ENCODE measurements at regions not wholly inside any gene's neighbourhood (a gene's known extent, or its start where the extent isn't known, plus 50 kb on each side); places are given as distances from the start of the nearest gene placed in this dataset.
"Not testable (repeated sequence)": the region's sequence is repeated elsewhere in the genome, so short reads cannot be mapped to it uniquely, and the experiment has no call there.

DNA sequence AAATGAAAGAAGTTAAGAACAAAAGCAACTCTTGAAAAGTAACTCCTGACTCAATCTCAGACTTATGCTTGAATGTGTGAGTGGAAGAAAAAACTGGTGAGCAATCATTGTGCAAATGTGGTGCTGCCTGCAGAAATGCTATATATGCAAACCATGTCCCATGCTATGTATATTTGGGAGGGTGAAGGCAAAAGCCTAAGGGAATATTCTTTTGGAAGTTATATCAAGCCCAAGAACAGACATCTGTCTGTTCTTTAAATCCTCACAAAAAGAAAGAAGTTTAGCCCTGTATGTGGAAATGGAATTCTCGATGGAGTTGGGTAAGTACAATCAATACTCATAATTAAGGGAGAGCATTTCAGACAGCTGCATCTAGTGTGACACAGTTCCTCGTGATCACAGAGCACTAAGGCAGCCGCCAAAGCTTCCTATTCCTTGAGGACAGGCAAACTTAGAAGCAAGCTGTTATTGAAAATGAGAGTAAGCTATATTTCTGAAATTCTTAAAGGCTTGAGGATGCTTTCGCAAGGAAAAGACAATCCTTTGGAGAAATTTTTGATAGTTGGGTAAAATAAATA is 406.5 kb upstream of the CHORDC1 start:
- no peaks in the 10 kb centered on the region for H3K4me1 ChIP-seq (ENCODE audit: control insufficient read depth in 1 of 2, low read depth in 2 of 2)
- no peaks in the 10 kb centered on the region for H3K9me3 ChIP-seq
- no peaks in the 10 kb centered on the region for H3K27me3 ChIP-seq (replicated peaks; ENCODE audit: insufficient read depth)
- no peak overlapping the region for H3K4me3 ChIP-seq
- DNase-seq (ENCODE audit: low spot score) = no peak
- no peak for ATAC-seq (ENCODE audit: insufficient number of reproducible peaks, low FRiP score, low read depth)
- no peak for TF ChIP-seq CTCF (IDR thresholded peaks at IDR 0.05)
- H3K36me3 ChIP-seq = no peaks in the 10 kb centered on the region
- H3K27ac ChIP-seq = no peak overlapping the region

GRCh38 chr11:90614318-90614717 is 391.5 kb upstream of the CHORDC1 start:
- H3K4me1 ChIP-seq (ENCODE audit: control insufficient read depth in 1 of 2, low read depth in 2 of 2) = no peaks in the 10 kb centered on the region
- H3K9me3 ChIP-seq = no peaks in the 10 kb centered on the region
- H3K27me3 ChIP-seq (replicated peaks; ENCODE audit: insufficient read depth) = no peaks in the 10 kb centered on the region
- no peak overlapping the region for H3K4me3 ChIP-seq
- ATAC-seq (ENCODE audit: insufficient number of reproducible peaks, low FRiP score, low read depth) (no peak), DNase-seq (ENCODE audit: low spot score) (no peak)
- no peaks in the 10 kb centered on the region for H3K36me3 ChIP-seq
- H3K27ac ChIP-seq = no peak overlapping the region
- no peak for TF ChIP-seq CTCF (IDR thresholded peaks at IDR 0.05)

DNA sequence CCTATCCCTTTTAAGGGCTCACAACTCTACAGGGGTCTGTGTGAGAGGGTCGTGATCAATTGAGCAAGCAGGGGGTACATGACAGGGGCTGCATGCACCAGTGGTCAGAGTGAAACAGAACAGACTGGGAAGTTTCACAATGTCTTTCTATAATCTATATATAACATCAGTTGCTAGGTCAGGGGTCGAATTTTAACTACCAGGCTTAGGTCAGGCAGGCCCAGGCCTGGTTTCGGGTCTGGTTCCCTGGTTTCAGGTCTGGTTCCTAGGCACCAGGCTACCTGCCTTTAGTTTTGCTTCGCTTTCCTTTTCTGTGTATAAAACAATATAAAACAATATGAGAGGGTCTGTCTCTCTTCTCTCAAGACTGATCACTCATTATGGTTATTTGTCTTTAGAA is 390.2 kb upstream of the CHORDC1 start:
- not testable (repeated sequence) for ATAC-seq (ENCODE audit: insufficient number of reproducible peaks, low FRiP score, low read depth); H3K4me1 ChIP-seq (ENCODE audit: control insufficient read depth in 1 of 2, low read depth in 2 of 2); H3K36me3 ChIP-seq; DNase-seq (ENCODE audit: low spot score); H3K27me3 ChIP-seq (replicated peaks; ENCODE audit: insufficient read depth); H3K9me3 ChIP-seq; H3K4me3 ChIP-seq; H3K27ac ChIP-seq

GRCh38 chr11:90606721-90607120 is 383.9 kb upstream of the CHORDC1 start:
- no peak for TF ChIP-seq CTCF (IDR thresholded peaks at IDR 0.05)
- Histone ChIP-seq H3K4me1 (ENCODE audit: control insufficient read depth in 1 of 2, low read depth in 2 of 2) (no peaks in the 10 kb centered on the region), H3K36me3 (no peaks in the 10 kb centered on the region), H3K27me3 (replicated peaks; ENCODE audit: insufficient read depth) (no peaks in the 10 kb centered on the region), H3K4me3 (no peak overlapping the region), H3K9me3 (no peaks in the 10 kb centered on the region), H3K27ac (no peak overlapping the region)
- ATAC-seq (ENCODE audit: insufficient number of reproducible peaks, low FRiP score, low read depth) (no peak), DNase-seq (ENCODE audit: low spot score) (no peak)

DNA sequence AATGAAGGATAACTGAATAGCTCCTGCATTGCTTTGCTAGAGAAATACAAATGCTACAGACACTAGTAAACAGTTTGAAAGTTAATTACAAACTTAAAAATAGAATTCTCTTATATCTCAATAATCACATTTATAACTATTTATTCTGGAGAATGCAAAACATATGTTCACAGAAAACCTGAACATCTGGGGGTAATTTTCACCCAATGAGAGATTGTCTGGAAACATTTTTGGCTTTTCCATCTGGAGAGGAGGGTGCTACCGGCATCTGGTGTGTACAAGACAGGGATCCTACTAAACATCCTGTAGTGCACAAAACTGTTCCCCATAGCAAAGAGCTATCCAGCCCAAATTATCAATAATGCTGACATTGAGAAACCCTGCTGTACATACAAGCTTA is 378.4 kb upstream of the CHORDC1 start:
- H3K9me3 ChIP-seq = no peaks in the 10 kb centered on the region

More for the DNA sequence above, 378.4 kb upstream of the CHORDC1 start:
- H3K4me3 ChIP-seq = no peak overlapping the region
- DNase-seq (ENCODE audit: low spot score) (no peak), ATAC-seq (ENCODE audit: insufficient number of reproducible peaks, low FRiP score, low read depth) (no peak)
- no peak for TF ChIP-seq CTCF (IDR thresholded peaks at IDR 0.05)
- no peaks in the 10 kb centered on the region for H3K36me3 ChIP-seq
- H3K4me1 ChIP-seq (ENCODE audit: control insufficient read depth in 1 of 2, low read depth in 2 of 2) = no peaks in the 10 kb centered on the region
- H3K27me3 ChIP-seq (replicated peaks; ENCODE audit: insufficient read depth) = no peaks in the 10 kb centered on the region
- H3K27ac ChIP-seq = no peak overlapping the region
